DLD1 (cell line): ENCODE measurements at regions not wholly inside any gene's neighbourhood (a gene's known extent, or its start where the extent isn't known, plus 50 kb on each side); places are given as distances from the start of the nearest gene placed in this dataset.
"Not testable (repeated sequence)": the region's sequence is repeated elsewhere in the genome, so short reads cannot be mapped to it uniquely, and the experiment has no call there.

Experiments
- in situ Hi-C: cut with HindIII; loops from 2 replicates; pipeline ENCODE4 v1.10.0; 2017; ENCODE audit warnings: low sequenced_read_pairs

DNA sequence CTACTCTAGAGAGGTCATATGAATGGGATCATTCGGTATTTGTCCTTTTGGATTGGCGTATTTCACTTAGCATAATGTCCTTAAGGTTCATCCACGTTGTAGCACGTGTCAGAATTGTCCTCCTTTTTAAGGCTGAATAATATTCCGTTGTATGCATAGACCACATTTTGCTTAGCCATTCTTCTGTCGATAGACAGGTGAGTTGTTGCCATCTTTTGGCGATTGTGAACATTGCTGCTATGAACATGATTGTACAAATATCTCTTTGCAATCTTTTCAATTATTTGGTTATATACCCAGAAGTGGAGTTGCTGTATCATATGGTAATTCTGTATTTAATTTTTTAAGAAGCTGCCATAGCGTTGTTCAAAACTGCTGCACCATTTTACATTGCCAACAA, 52.4 kb upstream of the GOLGA8J start:
- in situ Hi-C loops = no loop called here

DNA sequence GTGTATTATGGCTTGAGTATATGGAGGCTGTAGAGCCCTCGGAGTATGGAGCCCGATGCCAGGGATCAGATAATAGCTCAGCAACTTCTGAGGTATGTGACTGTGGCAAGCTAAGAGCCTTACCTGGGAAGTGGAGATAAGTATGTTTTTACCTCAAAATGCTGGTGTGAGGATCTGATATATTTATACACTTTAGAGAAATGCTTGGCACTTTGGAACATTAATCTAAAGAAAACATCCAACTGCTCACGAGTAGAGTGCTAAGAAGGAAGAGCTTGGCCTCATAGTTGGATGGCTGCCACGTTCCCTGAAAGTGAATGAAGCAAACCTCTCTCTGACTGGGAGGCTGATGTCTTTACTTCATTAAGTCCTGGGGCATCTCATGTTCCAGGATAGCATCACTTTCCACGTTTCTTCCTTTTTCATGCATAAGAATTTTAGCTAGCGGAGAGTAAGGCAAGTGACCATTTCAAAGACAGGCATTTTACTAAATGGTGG, 58.9 kb upstream of the GOLGA8J start:
- in situ Hi-C loops = loop anchor here (10.0 kb wide), 2 partner anchors 59 to 389 kb away; no protein-coding TSS in a partner anchor

DNA sequence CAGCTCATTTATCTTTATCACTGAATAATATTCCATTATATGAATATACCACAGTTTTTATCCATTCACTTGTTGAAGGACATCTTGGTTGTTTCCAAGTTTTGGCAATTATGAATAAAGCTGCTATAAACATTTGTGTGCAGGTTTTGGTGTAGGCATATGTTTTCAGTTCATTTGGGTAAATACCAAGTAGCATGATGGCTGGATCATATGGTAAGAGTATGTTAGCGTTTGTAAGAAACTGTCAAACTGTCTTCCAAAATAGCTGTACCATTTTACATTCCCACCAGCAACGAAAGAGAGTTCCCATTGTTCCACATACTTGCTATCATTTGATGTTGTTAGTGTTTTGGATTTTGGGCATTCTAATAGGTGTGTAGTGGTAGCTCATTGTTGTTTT, 72.0 kb upstream of the GOLGA8J start:
- in situ Hi-C loops = no loop called here

DNA sequence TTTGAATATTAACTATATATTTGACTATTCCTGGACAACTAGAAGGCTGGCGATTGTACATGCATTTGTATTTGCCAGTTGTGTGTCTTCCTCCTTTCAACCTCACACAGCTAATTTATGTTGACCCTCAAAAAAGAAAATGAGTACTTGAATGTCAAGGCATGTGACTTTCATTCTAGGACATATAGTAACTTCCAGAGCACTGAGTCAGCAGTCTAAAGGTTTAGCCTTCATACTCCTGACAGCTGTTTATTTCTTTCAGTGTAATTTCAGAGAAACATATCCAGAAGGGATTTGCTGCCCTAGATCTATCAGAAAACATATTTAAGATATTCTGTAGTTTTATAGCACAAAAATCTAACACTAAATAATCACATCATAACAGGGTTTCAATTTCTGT, 74.6 kb upstream of the GOLGA8J start:
- in situ Hi-C loops = no loop called here

DNA sequence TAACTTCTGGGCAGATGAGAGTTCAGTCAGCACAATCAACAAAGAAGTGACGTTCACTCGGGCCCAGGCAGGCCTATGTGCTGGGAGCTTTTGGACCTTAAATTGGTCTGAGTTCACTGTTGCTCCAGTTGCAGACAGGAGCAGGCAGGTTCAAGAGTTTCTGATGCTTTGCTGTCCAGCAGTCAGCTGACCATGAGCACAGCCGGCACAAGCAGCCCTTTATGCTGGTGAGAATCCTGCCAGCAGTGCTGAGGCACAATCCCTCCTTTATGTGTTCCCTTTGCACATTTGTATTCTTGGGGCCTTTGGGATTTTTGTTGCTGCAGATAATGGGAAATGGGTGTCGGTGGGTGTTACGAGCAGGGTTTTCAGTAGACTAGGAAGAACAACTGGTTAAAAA, 81.2 kb upstream of the GOLGA8J start:
- in situ Hi-C loops = no loop called here

DNA sequence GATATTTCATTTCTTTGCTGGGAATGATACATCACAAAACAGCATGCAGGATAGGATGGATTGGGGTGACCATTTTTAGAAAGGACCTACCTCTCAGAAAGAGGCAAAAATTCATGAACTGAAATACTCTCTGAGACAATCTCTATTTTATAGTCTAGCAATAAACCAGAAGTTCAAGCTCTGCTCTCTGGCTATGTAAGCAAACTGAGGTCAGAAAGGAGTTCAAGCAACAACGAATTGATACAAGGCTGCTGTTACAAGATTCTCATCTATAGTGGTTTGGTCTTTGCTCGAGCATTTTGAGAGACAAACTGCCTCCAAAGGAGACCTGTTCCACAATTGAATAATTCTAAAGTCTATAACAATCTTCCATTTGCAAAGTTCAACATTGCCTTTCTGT, 84.7 kb upstream of the GOLGA8J start:
- in situ Hi-C loops = no loop called here

DNA sequence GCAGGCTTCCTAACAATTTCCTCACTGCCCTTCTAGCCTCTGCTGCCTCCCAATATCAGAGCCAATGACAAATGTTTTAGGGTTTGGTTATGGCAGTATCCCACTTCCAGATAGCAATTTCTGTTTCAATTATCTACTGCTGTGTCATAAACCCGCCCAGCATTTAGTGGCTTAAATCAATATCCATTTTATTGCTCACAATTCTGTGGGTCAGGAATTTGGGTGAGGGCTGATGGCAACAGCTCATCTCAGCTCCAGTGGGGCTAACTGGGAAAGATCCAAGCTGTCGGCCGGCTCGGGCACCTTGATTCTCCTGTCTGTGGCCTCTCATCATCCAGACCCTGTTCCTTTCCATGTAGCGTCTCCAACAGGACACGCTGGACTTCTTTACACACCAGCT, 85.3 kb upstream of the GOLGA8J start:
- in situ Hi-C loops = no loop called here

DNA sequence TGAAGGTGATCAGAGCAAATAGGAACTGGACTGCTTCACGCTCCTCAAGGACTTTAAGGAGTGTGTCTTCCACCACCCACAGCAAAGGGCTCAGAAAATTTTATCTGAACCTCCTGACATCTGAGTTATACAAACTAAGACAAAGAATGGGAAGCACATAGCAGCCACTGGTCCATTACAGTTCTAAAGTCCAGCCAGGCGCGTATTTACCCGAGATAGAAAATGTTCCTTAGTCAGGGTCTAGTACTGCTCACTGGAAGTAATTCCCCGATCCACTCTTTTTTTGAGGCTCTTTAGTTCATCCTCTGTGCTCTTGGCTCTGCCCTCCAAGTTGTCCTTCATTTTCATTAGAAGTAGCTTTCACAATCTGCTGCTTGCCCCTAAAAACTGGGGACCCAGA, 88.5 kb upstream of the GOLGA8J start:
- in situ Hi-C loops = no loop called here

DNA sequence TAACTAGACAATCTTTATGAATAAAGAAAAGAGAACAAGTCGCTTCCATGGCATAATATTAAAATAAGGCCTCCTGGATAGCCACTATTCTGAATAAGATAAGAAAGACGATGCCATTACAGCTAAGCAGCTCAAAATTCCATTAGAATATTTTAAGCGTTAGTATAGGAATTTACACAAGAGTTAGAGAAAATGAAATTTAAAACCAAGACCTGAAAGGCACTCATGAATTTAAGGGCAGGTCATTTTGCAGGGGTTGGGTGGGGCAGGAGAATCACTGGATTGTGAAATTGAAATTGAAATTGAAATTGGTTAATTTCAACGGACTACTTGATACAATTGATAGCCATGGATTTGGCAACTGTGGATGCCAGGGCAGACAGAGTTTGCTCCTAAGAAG, 91.8 kb upstream of the GOLGA8J start:
- in situ Hi-C loops = no loop called here

DNA sequence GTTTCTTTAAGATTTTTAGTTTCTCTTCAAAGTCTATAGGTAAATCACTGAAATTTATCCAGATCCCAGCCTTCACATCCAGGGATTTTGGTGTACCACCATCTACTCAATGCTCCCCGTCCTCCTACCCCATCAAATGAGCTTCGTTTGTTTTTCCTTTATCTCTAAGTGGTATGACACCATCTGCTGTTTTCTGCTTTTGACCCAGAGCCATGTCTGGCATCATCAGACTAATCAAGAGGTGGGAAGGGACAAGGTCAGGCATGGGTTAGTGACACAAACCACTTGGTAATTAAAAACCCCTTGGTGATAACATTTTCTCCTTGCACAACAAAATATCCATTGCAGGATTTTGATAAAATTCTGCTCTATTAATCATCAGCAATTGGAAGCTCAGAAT, 92.7 kb upstream of the GOLGA8J start:
- in situ Hi-C loops = no loop called here

DNA sequence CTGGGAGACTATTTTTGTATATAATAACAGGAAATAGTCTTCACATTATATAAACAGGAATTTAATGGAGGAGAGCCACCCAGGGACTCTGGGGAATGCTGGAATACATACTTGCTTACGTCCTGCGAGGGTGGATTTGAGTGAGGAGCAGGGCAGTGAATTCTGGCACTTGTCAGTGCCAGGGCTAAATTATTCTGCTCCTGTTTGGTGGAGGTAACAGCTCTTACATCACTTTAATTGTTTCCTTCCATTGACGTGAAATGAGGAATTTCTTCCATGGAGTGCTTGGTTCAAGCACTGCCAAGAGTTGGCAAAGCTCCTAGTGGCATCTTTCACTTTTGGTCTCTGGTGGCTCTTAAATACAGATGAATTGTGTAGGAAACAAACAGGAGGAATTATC, 94.1 kb upstream of the GOLGA8J start:
- in situ Hi-C loops = loop anchor here (10.0 kb wide), 1 partner anchor 354 kb away; no protein-coding TSS in a partner anchor

DNA sequence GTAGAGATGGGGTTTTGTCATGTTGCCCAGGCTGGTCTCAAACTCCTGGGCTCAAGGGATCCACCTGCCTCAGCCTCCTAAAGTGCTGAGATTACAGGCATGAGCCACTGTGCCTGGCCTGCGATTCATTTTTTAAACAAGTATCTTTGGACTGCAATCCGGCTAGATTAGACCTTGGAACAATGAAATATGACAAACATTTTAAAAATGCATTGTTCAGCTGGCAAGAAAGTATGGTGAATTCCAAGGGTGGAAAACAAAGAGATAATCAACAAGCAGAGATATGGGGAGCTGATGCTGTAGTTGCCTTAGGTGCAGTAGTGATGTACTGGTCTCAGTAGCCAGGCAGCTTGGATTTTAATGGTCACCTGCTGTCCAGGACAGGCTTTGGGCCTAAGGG, 95.8 kb upstream of the GOLGA8J start:
- in situ Hi-C loops = loop anchor here (10.0 kb wide), 1 partner anchor 352 kb away; no protein-coding TSS in a partner anchor

DNA sequence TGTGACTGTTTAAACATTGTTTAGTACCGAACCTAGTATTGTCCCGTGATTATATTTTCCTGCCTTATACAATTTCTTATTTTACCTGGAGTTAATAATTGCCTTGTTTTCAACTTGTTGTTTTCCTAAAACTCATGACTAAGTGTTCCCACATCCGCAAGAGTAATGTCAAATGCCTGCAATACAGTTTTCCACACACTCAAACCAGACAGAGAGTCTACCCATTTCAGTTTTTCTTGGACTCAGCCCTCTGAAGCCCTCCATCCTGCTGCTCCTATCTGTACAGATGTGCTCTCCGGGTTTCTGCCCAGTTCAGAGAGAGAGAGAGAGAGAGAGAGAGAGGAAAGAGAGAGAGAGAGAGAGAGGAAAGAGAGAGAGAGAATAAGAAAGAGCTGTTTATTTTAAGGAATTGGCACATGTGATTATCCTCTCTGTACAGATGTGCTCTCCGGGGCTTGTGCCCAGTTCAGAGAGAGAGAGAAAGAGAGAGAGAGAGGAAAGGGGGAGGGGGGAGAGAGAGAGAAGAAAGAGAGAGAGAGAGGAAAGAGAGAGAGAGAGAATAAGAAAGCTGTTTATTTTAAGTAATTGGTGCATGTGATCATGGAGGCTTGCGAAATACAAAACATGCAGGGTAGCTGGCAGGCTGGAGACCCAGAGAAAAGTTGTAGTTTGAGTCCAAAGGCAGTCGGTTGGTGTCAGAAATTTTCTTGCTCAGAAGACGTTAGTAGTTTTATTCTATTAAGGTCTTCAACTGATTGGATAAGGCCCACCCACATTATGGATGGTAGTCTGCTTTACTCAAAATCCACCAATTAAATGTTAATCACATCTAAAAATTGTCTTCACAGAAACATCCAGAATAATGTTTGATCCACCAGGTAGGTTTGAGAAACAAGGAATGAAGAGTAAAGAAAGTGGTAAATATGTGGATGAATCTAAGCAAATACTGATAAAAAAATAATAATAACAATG, 104.1 kb upstream of the GOLGA8J start:
- in situ Hi-C loops = no loop called here

DNA sequence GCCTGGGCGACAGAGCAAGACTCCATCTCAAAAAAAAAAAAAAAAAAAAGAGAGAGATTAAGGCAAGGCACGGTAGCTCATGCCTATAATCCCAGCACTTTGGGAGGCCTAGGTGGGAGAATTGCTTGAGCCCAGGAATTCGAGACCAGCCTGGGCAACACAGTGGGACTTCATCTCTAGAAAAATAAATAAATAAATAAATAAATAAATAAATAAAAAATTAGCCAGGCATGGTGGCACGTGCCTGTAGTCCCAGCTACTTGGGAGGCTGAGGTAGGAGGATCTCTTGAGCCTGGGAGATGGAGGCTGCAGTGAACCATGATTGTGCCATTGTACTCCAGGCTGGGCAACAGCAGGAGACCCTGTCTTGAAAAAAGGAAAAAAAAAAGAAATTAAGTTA, 108.7 kb upstream of the GOLGA8J start:
- in situ Hi-C loops = not testable (repeated sequence)

DNA sequence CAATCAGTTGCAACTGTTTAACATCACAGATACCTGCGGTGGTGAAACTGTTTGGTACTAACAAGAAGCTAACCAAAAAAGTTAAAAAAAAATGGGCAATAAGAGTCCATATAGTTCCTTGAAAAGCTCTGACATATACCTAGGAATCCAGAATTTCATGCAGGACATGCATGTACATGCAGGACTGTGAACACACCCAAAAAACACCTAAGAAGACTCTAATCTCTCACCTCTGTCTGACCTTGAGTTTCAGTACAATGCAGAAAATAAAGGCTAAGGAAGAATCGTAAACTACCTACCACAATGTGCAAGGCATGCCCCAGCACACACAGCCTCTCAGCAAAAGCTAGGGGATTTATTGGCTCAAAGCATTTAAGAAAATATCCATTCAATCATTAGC, 110.7 kb upstream of the GOLGA8J start:
- in situ Hi-C loops = no loop called here

DNA sequence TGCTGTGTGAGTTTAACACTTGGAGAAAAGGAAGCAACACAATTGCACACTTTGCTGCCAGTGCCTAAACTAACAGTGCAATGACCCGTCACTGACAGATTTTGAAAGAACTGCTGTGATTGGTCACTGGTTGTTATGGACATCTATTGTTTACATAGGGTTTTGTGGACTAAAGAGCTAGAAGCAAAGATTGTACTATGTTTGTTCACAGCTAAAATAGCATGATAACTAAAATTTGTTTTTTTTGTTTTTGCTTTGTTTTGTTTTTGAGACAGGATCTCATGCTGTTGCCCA, 112.4 kb upstream of the GOLGA8J start:
- in situ Hi-C loops = no loop called here

DNA sequence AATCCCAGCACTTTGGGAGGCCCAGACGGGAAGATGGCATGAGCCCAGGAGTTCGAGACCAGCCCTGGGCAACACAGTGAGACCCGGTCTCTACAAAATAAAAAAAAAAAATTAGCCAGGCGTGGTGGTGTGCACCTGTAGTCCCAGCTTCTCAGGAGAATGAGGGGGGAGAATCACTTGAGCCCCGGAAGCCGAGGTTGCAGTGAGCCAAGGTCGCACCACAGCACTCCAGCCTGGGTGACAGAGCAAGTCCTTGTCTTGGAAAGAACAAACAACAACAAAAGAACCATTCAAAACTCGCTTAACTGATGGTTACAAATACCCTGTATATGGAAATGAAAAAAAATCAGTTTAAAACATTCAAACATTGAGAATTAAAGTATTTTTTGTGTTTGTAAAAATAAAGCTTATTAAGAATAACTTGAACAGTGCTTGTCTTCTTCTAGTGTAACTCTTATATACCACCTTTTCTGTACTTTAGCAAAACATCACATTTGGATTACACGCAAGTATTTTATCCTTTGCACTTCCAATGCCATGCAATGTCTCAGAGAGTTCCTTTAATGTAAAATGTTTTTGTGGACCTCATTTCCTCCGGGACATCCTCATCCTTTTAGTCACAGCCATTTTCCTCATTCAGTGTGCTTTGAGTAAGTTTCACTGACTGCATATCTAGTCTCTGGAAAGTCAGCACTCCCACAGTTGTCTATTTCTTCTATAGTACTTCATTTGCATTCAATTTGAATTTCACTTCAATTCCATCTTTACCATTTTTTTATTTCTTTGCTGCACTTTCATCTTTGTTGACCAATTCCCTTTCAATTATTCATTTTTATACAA, 113.0 kb upstream of the GOLGA8J start:
- in situ Hi-C loops = loop anchor here (10.0 kb wide), 1 partner anchor 55 kb away; no protein-coding TSS in a partner anchor

DNA sequence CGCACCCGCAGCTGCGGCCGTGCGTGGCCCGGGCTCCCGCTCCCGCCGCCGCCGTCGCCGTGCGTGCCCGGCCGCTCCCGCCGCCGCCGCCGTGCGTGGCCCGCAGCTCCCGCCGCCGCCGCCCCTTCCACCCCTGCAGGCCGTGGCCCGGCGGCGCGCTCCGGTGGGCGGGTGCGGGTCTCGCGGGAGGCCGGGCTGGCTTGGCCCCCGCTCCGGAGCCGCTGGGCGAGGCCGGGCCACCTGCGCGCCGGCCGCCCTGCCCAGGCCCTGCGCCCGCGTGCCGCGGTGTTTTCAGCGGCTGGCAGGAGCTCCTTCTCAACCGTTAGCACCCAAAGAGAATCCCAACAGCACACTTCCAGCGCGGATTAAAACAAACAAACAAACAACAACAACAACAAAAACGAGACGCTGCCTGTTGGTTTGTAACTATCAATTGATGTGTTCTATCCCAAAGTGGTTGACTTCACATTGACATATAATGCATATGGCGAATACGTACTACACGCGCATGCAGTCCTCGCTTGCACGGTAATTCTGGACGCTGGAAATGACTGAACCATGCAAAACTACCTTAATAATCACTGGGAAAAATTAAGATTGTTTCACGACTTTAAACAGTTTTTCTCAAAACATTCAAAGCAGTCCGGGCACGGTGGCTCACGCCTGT, 113.7 kb upstream of the GOLGA8J start:
- in situ Hi-C loops = loop anchor here (10.0 kb wide), 1 partner anchor 56 kb away; no protein-coding TSS in a partner anchor

DNA sequence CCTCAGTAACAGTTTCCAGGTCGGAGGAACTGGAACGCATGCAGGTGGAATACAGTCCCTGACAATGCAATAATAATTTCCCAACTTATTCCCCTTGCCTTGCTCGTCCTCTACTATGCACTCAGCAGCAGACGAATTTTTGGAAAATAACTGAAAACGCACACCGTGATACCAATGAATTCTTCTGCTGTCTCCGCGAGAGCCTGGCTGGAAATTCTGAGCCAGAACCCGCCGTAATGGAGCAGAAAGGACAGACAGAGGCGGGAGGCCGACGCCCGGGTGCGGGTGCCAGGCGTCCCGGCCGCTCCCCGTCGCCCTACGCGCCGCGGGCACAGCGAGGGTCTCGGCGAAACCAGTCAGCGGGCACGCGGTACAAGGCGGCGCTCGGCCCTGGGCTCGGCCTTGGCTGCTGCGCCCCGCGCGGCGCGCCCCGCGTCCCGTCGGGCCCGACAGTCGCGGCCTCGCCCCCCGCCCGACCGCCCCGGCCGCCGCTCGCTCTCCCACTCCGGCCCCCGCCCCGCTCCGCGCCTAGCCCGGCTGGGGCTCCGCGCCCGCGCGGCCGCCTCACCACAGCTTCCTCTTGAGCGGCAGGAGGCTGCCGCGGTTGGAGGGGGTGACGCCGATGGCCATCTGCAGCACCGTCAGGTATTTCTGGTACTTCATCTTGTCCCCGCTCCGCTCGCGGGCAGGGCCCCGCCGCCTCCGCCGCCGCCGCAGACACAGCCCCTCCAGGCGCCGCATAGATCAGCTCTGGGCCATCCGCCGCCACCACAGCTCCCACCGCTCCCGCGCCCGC, 114.5 kb upstream of the GOLGA8J start:
- in situ Hi-C loops = loop anchor here (10.0 kb wide), 1 partner anchor 57 kb away; no protein-coding TSS in a partner anchor

DNA sequence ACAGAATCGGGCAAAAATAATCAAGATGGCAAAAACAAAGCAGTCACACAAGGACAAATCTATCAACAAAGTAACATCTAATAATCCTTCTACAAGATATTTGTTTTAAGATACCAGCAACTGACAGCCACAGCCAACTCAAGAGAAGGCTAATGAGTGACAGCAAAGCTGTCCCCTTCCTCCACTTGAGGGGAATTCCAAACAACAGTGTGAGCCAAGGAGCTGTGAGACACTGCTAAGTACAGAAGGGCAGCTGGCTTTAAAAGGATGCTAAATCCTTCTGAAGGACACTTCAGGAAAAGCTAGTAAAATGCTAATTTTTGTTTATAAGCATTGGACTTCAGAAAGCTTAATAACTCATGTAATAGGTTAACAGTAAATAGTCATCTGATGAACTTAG, 120.3 kb upstream of the GOLGA8J start:
- in situ Hi-C loops = loop anchor here (10.0 kb wide), 1 partner anchor 62 kb away; no protein-coding TSS in a partner anchor
